A549 (cell line): ENCODE measurements at regions not wholly inside any gene's neighbourhood (a gene's known extent, or its start where the extent isn't known, plus 50 kb on each side); places are given as distances from the start of the nearest gene placed in this dataset.
"Not testable (repeated sequence)": the region's sequence is repeated elsewhere in the genome, so short reads cannot be mapped to it uniquely, and the experiment has no call there.

ENCODE experiments used
- ATAC-seq, 2 experiments: fragments of 200-7000 bp in 1 of 2; fragments of >200 bp in 1 of 2; cut with Nextera tagmentation in 1 of 2; cut with Tn5 transposase in 1 of 2; 3 replicates each; pipeline versions ENCODE4 v1.8.0 to v1.9.1; 2018 to 2020; ENCODE audit warnings: mild to moderate bottlenecking in 1 of 2, moderate library complexity in 1 of 2
- CTCF ChIA-PET: fragments of 300-600 bp; sonication (Branson Sonifier 250); formaldehyde crosslinking; extraction: SDS; loops from one replicate; lab custom pipeline; 2021; ENCODE audit warnings: antibody characterized with exemption, inconsistent platforms; lab: Yijun Ruan, JAX
- POLR2A ChIA-PET: fragments of 350-600 bp; formaldehyde crosslinking; extraction: SDS; loops from one replicate; lab custom pipeline; 2021; ENCODE audit warnings: antibody characterized with exemption, inconsistent platforms; lab: Yijun Ruan, JAX
- DNase-seq, 2 experiments: peaks; one replicate each; pipeline versions ENCODE4 v3.0.0 to v3.0.0-alpha.2; 2011 to 2016; ENCODE audit warnings: low read depth in 1 of 2, low spot score in 1 of 2
- FAIRE-seq: peaks from 2 replicates; lab custom pipeline; 2011; peaks lifted over from hg19 to GRCh38; lab: Jason Lieb, UNC
- H3K27ac ChIP-seq, 2 experiments: fragments of >200 bp; sonication (Bioruptor Twin); formaldehyde crosslinking; 3 replicates each; pipeline ENCODE4 v1.5.1; 2016 to 2017
- H3K4me1 ChIP-seq: fragments of >200 bp; sonication (Bioruptor Twin); formaldehyde crosslinking; 3 replicates; pipeline ENCODE4 v1.6.1; 2016
- H3K4me2 ChIP-seq: fragments of >200 bp; sonication (Bioruptor Twin); formaldehyde crosslinking; 3 replicates; pipeline ENCODE4 v1.6.1; 2016
- H3K4me3 ChIP-seq: fragments of >200 bp; sonication (Bioruptor Twin); formaldehyde crosslinking; 3 replicates; pipeline ENCODE4 v1.5.1; 2016
- H3K9me3 ChIP-seq: fragments of >200 bp; sonication (Bioruptor Twin); formaldehyde crosslinking; 3 replicates; pipeline ENCODE4 v1.6.1; 2016
- BHLHE40 ChIP-seq: IDR thresholded peaks from 2 replicates; pipeline ENCODE4 v1.6.1; 2012; ENCODE audit warnings: low read depth, low read length, inconsistent platforms
- CHD4 ChIP-seq: fragments of 200-600 bp; sonication (generic); IDR thresholded peaks from 2 replicates; pipeline ENCODE4 v1.6.1; 2016; ENCODE audit warnings: antibody characterized with exemption, mild to moderate bottlenecking, borderline replicate concordance
- EP300 ChIP-seq, 2 experiments: fragments of >200 bp; sonication (Bioruptor Twin); formaldehyde crosslinking; IDR thresholded peaks; 2 replicates in 1 of 2; 3 replicates in 1 of 2; pipeline ENCODE4 v1.6.1; 2016 to 2017
- ESRRA ChIP-seq: fragments of 150-350 bp; IDR thresholded peaks from 2 replicates; pipeline ENCODE4 v1.6.1; 2014; ENCODE audit warnings: mild to moderate bottlenecking, low read length, borderline replicate concordance
- FOSL2 ChIP-seq, 2 experiments: fragments of 450-650 bp in 1 of 2; fragments of >200 bp in 1 of 2; sonication (Bioruptor Twin) in 1 of 2; formaldehyde crosslinking; IDR thresholded peaks; 2 replicates each; pipeline versions ENCODE4 v1.5.0 to v1.6.1; 2016 to 2020; ENCODE audit warnings: mild to moderate bottlenecking in 1 of 2, moderate library complexity in 1 of 2
- FOXS1 ChIP-seq: fragments of 250-450 bp; sonication (Bioruptor Pico); IDR thresholded peaks from 2 replicates; pipeline ENCODE4 v1.5.0; 2020; ENCODE audit warnings: mild to moderate bottlenecking, moderate library complexity
- HOXB13 ChIP-seq: fragments of 250-450 bp; sonication (Bioruptor Pico); IDR thresholded peaks from 2 replicates; pipeline ENCODE4 v1.5.0; 2020; ENCODE audit warnings: low read depth, mild to moderate bottlenecking, moderate library complexity
- HOXB5 ChIP-seq: fragments of 250-450 bp; sonication (Bioruptor Pico); IDR thresholded peaks from 2 replicates; pipeline ENCODE4 v1.5.0; 2020; ENCODE audit warnings: mild to moderate bottlenecking, moderate library complexity
- JUN ChIP-seq, 2 experiments: fragments of >200 bp; sonication (Bioruptor Twin); formaldehyde crosslinking; IDR thresholded peaks; 2 replicates in 1 of 2; 3 replicates in 1 of 2; pipeline ENCODE4 v1.6.1; 2016 to 2017
- KDM1A ChIP-seq: fragments of 200-600 bp; sonication (generic); IDR thresholded peaks from 2 replicates; pipeline ENCODE4 v1.6.1; 2016; ENCODE audit warnings: low read depth, mild to moderate bottlenecking
- NFE2L2 ChIP-seq: fragments of 150-350 bp; conservative IDR thresholded peaks from 2 replicates; pipeline ENCODE4 v1.6.1; 2014; ENCODE audit warnings: low read length
- NPAS2 ChIP-seq: fragments of 250-450 bp; sonication (Bioruptor Pico); IDR thresholded peaks from 2 replicates; pipeline ENCODE4 v1.8.0; 2022; ENCODE audit warnings: mild to moderate bottlenecking, moderate library complexity, borderline replicate concordance
- NR3C1 ChIP-seq: fragments of >200 bp; sonication (Bioruptor Twin); formaldehyde crosslinking; IDR thresholded peaks from 3 replicates; pipeline ENCODE4 v1.6.1; 2017
- RFX5 ChIP-seq: fragments of 450-650 bp; IDR thresholded peaks from 2 replicates; pipeline ENCODE4 v1.7.1; 2014; ENCODE audit warnings: antibody characterized with exemption, mild to moderate bottlenecking, moderate library complexity
- SMC3 ChIP-seq: fragments of >200 bp; sonication (Bioruptor Twin); formaldehyde crosslinking; IDR thresholded peaks from 3 replicates; pipeline ENCODE4 v1.6.1; 2018; ENCODE audit warnings: inconsistent platforms
- TP53 ChIP-seq: fragments of 250-450 bp; sonication (Bioruptor Pico); IDR thresholded peaks from 2 replicates; pipeline ENCODE4 v1.5.0; 2021; ENCODE audit warnings: mild to moderate bottlenecking, moderate library complexity
- ZC3H11A ChIP-seq: fragments of 450-650 bp; IDR thresholded peaks from 2 replicates; pipeline ENCODE4 v1.6.1; 2014; ENCODE audit warnings: antibody characterized with exemption, mild to moderate bottlenecking
- WGBS: methylation state at CpG from one replicate; pipeline ENCODE4 v1.1.6; 2017; ENCODE audit errors: missing lambda C conversion rate; 5-methylcytosine and 5-hydroxymethylcytosine counted together
- TF ChIP-seq, protein P1 (sequence below): fragments of >200 bp; sonication (Bioruptor Twin); formaldehyde crosslinking; IDR thresholded peaks from 2 replicates; pipeline ENCODE4 v1.6.1; 2016
- TF ChIP-seq, protein P2 (sequence below): fragments of >200 bp; sonication (Bioruptor Twin); formaldehyde crosslinking; IDR thresholded peaks from 3 replicates; pipeline ENCODE4 v1.6.1; 2016
- TF ChIP-seq, protein P3 (sequence below): IDR thresholded peaks from 2 replicates; pipeline ENCODE4 v1.6.1; 2012; ENCODE audit warnings: low read depth, borderline replicate concordance
- TF ChIP-seq, protein P4 (sequence below): fragments of 250-450 bp; sonication (Bioruptor Pico); IDR thresholded peaks from 2 replicates; pipeline ENCODE4 v1.5.0; 2021; ENCODE audit warnings: mild to moderate bottlenecking, moderate library complexity, borderline replicate concordance
- TF ChIP-seq, protein P5 (sequence below): IDR thresholded peaks from 2 replicates; pipeline ENCODE4 v1.6.1; 2012
- TF ChIP-seq, protein P6 (sequence below): IDR thresholded peaks from 2 replicates; pipeline ENCODE4 v1.6.1; 2012
- TF ChIP-seq, protein P7 (sequence below): fragments of >200 bp; sonication (Bioruptor Twin); formaldehyde crosslinking; IDR thresholded peaks from 3 replicates; pipeline ENCODE4 v1.5.1; 2016
- TF ChIP-seq, protein P8 (sequence below): fragments of 150-350 bp; IDR thresholded peaks from 2 replicates; pipeline ENCODE4 v1.6.1; 2014; ENCODE audit warnings: low read depth, mild to moderate bottlenecking, low read length

DNA sequence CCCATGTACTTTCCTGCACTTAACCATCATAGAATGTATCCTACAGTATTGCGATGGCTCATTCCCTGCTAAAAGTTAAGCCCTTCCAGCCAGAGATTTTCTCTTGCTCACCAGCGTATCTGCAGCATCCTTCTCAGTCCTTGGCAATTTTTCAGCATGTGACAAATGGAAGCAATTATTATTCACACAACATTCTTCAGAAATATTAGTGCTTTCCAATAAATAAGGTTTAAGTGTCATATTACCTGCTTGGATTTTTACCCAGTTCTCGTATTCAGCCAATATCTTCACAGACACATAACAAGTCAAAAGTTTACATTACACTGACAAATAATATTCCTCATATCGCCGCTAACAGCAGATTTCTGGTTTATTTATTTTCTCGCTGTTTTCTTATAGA is 82.3 kb downstream of the POU4F1 start:
- TF ChIP-seq RFX5 = no peak
- TF ChIP-seq NPAS2 = no peak
- TF ChIP-seq ESRRA = no peak
- TF ChIP-seq FOSL2 (IDR thresholded peaks at IDR 0.05) = no peak
- no peak for TF ChIP-seq FOSL2 (CRISPR knock-in tag; IDR thresholded peaks at IDR 0.05)
- TF ChIP-seq JUN (IDR thresholded peaks at IDR 0.05) = no peak
- TF ChIP-seq NR3C1 = no peak
- TF ChIP-seq, protein P1, sequence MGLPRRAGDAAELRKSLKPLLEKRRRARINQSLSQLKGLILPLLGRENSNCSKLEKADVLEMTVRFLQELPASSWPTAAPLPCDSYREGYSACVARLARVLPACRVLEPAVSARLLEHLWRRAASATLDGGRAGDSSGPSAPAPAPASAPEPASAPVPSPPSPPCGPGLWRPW = no peak
- TF ChIP-seq, protein P2, sequence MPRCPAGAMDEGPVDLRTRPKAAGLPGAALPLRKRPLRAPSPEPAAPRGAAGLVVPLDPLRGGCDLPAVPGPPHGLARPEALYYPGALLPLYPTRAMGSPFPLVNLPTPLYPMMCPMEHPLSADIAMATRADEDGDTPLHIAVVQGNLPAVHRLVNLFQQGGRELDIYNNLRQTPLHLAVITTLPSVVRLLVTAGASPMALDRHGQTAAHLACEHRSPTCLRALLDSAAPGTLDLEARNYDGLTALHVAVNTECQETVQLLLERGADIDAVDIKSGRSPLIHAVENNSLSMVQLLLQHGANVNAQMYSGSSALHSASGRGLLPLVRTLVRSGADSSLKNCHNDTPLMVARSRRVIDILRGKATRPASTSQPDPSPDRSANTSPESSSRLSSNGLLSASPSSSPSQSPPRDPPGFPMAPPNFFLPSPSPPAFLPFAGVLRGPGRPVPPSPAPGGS = no peak
- no peak for TF ChIP-seq CHD4
- no peak for TF ChIP-seq FOXS1 (CRISPR knock-in tag)
- TF ChIP-seq, protein P3, sequence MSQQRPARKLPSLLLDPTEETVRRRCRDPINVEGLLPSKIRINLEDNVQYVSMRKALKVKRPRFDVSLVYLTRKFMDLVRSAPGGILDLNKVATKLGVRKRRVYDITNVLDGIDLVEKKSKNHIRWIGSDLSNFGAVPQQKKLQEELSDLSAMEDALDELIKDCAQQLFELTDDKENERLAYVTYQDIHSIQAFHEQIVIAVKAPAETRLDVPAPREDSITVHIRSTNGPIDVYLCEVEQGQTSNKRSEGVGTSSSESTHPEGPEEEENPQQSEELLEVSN = no peak
- 36% methylated on average over 6 of the region's 6 CpGs for WGBS

DNA sequence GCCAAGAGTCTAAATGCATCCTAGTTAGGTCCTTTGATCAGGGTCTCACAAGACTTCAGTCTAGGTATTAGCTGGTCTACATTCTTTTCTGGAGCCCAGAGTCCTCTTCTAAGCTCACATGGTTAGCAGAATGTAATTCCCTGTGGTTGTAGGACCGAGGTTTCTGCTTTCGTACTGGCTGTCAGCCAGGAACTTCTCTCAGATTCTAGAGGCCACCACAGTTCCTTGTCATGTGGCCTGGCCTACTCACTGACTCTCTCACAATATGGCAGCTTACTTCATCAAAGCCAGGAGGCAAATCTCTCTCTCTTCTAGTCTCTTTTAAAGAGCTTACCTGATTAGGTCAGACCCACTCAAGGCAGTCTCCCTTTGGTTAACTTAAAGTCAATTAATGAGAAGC is 82.9 kb downstream of the POU4F1 start:
- no peak for TF ChIP-seq HOXB13
- TF ChIP-seq NFE2L2 = no peak
- no peak for TF ChIP-seq TP53
- TF ChIP-seq SMC3 = no peak
- TF ChIP-seq, protein P4, sequence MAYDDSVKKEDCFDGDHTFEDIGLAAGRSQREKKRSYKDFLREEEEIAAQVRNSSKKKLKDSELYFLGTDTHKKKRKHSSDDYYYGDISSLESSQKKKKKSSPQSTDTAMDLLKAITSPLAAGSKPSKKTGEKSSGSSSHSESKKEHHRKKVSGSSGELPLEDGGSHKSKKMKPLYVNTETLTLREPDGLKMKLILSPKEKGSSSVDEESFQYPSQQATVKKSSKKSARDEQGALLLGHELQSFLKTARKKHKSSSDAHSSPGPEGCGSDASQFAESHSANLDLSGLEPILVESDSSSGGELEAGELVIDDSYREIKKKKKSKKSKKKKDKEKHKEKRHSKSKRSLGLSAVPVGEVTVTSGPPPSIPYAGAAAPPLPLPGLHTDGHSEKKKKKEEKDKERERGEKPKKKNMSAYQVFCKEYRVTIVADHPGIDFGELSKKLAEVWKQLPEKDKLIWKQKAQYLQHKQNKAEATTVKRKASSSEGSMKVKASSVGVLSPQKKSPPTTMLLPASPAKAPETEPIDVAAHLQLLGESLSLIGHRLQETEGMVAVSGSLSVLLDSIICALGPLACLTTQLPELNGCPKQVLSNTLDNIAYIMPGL (CRISPR knock-in tag) = no peak
- no peak for TF ChIP-seq KDM1A
- TF ChIP-seq, protein P5, sequence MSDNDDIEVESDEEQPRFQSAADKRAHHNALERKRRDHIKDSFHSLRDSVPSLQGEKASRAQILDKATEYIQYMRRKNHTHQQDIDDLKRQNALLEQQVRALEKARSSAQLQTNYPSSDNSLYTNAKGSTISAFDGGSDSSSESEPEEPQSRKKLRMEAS = no peak
- no peak for TF ChIP-seq BHLHE40
- no peak for TF ChIP-seq HOXB5 (CRISPR knock-in tag)
- no peak for TF ChIP-seq ZC3H11A
- TF ChIP-seq, protein P6, sequence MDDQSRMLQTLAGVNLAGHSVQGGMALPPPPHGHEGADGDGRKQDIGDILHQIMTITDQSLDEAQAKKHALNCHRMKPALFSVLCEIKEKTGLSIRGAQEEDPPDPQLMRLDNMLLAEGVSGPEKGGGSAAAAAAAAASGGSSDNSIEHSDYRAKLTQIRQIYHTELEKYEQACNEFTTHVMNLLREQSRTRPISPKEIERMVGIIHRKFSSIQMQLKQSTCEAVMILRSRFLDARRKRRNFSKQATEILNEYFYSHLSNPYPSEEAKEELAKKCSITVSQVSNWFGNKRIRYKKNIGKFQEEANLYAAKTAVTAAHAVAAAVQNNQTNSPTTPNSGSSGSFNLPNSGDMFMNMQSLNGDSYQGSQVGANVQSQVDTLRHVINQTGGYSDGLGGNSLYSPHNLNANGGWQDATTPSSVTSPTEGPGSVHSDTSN = no peak
- TF ChIP-seq, protein P2 = no peak
- TF ChIP-seq, protein P7, sequence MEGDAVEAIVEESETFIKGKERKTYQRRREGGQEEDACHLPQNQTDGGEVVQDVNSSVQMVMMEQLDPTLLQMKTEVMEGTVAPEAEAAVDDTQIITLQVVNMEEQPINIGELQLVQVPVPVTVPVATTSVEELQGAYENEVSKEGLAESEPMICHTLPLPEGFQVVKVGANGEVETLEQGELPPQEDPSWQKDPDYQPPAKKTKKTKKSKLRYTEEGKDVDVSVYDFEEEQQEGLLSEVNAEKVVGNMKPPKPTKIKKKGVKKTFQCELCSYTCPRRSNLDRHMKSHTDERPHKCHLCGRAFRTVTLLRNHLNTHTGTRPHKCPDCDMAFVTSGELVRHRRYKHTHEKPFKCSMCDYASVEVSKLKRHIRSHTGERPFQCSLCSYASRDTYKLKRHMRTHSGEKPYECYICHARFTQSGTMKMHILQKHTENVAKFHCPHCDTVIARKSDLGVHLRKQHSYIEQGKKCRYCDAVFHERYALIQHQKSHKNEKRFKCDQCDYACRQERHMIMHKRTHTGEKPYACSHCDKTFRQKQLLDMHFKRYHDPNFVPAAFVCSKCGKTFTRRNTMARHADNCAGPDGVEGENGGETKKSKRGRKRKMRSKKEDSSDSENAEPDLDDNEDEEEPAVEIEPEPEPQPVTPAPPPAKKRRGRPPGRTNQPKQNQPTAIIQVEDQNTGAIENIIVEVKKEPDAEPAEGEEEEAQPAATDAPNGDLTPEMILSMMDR = no peak
- TF ChIP-seq, protein P8, sequence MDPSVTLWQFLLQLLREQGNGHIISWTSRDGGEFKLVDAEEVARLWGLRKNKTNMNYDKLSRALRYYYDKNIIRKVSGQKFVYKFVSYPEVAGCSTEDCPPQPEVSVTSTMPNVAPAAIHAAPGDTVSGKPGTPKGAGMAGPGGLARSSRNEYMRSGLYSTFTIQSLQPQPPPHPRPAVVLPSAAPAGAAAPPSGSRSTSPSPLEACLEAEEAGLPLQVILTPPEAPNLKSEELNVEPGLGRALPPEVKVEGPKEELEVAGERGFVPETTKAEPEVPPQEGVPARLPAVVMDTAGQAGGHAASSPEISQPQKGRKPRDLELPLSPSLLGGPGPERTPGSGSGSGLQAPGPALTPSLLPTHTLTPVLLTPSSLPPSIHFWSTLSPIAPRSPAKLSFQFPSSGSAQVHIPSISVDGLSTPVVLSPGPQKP = no peak
- TF ChIP-seq EP300 (IDR thresholded peaks at IDR 0.05) = no peak
- TF ChIP-seq RFX5 = no peak
- no peak overlapping the region for H3K4me2 ChIP-seq
- ChIA-PET CTCF (no interaction called here), POLR2A (no interaction called here)
- DNase-seq = no peak
- H3K9me3 ChIP-seq = no peaks in the 10 kb centered on the region
- H3K4me1 ChIP-seq = no peaks in the 10 kb centered on the region
- 5% methylated on average over 2 of the region's 2 CpGs for WGBS
- no peak for ATAC-seq
- H3K4me3 ChIP-seq = no peak overlapping the region
- no peak for FAIRE-seq
- no peak overlapping the region for H3K27ac ChIP-seq

More for the DNA sequence above, 82.3 kb downstream of the POU4F1 start:
- no peaks in the 10 kb centered on the region for H3K4me1 ChIP-seq
- H3K27ac ChIP-seq = no peak overlapping the region
- H3K4me2 ChIP-seq = no peak overlapping the region
- H3K4me3 ChIP-seq = no peak overlapping the region
- CTCF ChIA-PET = no interaction called here
- POLR2A ChIA-PET = no interaction called here
- H3K9me3 ChIP-seq = no peaks in the 10 kb centered on the region
- ATAC-seq (no peak), DNase-seq (no peak), FAIRE-seq (no peak)

DNA sequence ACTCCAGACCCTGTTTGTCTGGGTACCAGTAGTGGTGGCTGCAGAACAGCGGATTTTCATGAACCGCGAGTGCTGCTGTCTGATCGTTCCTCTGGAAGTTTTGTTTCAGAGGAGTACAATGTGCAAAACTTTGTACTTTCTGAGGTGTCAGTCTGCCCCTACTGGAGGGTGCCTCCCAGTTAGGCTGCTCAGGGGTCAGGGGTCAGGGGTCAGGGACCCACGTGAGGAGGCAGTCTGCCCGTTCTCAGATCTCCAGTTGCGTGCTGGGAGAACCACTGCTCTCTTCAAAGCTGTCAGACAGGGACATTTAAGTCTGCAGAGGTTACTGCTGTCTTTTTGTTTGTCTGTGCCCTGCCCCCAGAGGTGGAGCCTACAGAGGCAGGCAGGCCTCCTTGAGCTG is 84.9 kb downstream of the POU4F1 start:
- CTCF ChIA-PET, H3K4me2 ChIP-seq, FAIRE-seq, POLR2A ChIA-PET, H3K9me3 ChIP-seq, H3K27ac ChIP-seq, H3K4me3 ChIP-seq, H3K4me1 ChIP-seq, DNase-seq, ATAC-seq: not testable (repeated sequence)
- 84% methylated on average over 4 of the region's 7 CpGs for WGBS
